GM12872 (cell line): ENCODE measurements at regions not wholly inside any gene's neighbourhood (a gene's known extent, or its start where the extent isn't known, plus 50 kb on each side); places are given as distances from the start of the nearest gene placed in this dataset.

Experiments
- TF ChIP-seq, protein P1 (sequence below): IDR thresholded peaks from 3 replicates; pipeline ENCODE4 v1.5.1; 2011; ENCODE audit warnings: low read depth, mild to moderate bottlenecking, low read length, moderate library complexity; ENCODE audit not compliant: insufficient read depth

DNA sequence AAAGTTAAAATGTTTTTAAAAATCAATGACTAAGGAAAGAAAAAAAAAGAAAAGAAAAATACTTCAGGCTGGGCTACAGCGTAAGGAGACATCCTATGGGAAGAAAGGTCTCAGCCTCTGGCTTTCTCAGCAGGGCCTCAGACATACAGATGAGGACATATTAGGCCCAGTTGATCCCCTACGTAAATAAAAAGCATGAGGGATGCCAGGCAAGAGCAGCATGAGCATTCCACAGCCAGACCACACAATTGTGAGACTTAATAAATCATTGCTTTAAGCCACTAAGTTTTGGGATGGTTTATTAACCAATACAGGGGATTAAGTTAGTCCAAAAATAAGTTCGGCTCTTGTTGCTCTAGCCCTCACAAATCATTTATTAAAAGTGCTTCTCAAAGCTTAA lies 394.1 kb upstream of the NECTIN3 start:
- TF ChIP-seq, protein P1, sequence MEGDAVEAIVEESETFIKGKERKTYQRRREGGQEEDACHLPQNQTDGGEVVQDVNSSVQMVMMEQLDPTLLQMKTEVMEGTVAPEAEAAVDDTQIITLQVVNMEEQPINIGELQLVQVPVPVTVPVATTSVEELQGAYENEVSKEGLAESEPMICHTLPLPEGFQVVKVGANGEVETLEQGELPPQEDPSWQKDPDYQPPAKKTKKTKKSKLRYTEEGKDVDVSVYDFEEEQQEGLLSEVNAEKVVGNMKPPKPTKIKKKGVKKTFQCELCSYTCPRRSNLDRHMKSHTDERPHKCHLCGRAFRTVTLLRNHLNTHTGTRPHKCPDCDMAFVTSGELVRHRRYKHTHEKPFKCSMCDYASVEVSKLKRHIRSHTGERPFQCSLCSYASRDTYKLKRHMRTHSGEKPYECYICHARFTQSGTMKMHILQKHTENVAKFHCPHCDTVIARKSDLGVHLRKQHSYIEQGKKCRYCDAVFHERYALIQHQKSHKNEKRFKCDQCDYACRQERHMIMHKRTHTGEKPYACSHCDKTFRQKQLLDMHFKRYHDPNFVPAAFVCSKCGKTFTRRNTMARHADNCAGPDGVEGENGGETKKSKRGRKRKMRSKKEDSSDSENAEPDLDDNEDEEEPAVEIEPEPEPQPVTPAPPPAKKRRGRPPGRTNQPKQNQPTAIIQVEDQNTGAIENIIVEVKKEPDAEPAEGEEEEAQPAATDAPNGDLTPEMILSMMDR = no peak

DNA sequence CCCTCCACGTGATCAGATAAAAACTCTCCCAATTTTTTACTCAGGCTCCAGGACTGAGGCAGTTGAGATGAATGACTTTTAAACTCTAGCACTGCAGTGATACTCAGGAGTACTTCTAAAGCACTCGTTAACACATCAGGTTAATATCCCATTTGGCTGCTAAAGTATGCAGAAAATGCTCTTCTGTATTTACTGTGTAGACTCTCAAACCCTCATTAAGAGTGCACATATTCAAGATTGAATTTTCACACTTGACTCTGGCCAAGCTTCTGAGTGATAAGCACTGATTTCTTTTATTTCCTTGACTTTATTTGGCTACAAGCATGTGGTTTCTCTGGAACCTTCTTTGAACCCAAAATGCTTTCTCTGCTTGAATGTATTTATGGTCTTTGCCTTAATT lies 392.3 kb upstream of the NECTIN3 start:
- TF ChIP-seq, protein P1 = no peak

DNA sequence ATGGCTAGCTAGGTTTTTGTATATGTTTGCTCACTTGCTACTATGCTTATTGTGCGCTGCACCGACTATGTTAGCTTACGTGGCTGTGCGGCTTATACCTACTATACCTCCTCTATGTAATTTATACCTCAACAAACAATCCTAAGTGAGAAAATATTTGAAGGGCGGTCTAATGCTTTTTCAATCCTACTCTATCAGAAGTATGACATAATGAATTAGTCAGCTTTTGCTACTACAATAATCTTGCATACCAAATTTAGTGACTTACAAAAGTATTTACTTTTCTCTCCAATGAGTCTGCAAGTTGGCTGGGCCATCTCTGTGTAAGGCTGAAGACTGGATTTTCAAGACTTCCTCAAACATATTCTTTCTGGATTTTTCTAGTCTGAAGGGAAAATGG lies 391.2 kb upstream of the NECTIN3 start:
- TF ChIP-seq, protein P1 = no peak

DNA sequence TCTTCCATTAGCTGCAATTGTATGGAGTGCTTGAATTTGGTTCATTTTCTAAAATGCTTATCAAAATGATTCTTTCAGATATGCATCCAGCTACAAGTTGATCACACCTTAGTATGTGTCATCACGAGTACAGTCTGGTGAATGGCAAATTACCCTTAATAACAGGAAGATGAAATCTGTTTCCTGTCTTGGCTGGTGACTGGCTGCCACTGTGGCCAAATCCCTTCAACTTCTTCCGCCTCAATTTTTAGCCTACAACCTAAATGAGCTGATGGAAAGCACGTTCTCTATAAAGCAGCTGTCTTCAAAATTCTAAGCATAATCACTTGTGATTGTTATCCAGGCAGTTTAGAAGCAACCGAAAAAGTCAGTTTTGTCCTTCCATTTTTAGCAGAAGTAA lies 387.1 kb upstream of the NECTIN3 start:
- TF ChIP-seq, protein P1 = no peak

DNA sequence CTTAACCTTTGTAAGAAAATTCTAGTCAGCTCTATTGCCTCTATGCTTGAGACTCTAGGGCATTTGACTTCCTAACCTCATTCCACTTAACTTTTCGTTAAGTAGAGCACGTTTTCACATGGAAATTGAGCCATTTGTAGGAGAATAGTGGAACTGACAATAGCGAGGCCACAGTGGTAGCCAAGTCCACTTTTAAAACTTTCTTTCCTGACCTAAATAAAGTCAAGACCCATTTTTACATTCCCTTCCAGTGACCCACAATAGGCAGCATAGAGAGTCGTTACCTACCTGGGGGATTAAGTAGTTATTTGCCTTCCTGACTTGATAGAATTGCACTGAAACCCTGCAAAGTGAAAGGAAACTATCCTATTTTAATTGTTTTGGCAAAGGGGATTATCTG lies 386.0 kb upstream of the NECTIN3 start:
- TF ChIP-seq, protein P1 = no peak

DNA sequence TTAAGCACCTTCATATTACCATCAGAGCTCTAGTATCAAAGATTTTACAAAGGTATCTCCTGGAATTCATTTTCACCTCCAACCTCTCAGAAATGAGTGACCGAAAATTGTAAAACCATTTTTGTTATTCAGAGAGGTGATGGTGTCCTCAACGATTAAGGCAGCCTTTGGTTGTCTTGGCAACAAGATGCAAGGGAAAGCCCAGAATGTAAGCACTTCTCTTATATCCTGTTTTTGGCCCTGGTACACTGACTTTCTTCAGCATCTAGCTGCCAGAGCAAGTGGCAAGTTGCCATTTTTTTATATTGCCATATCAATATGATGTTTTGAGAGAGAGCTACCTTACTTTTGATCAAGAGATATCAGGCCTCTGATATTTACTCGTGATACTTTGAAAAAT lies 384.9 kb upstream of the NECTIN3 start:
- TF ChIP-seq, protein P1 = no peak

DNA sequence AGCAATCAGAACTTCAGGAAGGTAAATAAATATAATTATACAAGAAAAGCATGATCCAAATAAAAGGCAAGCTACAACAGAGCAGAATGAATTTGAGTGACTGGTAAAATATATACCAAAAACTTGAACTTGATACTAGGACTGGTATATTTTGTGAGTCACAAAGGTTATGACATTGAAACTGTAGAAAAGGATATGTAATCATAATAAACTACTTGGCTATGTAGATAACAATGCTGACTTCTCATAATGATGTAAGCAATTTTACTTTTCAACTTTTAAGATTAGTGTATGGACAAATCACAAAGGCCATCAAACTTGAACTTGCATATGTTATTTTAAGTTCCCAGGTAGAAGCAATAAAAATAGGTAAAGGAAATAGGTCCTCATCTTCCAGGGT lies 384.5 kb upstream of the NECTIN3 start:
- TF ChIP-seq, protein P1 = no peak

DNA sequence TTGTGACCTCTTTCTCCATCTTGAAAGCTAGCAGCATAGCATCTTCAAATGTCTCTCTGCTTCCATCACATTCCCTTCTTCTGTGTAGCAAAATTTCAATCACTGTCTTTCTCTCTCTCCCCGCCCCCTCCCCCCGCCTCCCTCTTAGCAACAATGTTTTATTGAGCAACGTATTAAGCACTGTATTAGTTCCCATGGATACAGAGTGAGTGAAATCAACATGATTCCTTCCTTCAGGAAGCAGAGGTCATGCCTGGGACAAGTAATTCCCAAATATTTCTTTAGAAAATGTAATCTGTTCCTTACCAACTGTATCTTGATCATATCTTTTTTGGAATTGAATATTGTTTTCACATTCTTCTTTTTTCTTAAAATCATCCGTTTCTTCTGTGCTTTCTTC lies 373.7 kb upstream of the NECTIN3 start:
- TF ChIP-seq, protein P1 = no peak
